Left forelimb (tissue), 1 donor: ENCODE measurements at regions not wholly inside any gene's neighbourhood (a gene's known extent, or its start where the extent isn't known, plus 50 kb on each side); places are given as distances from the start of the nearest gene placed in this dataset.
"Not testable (repeated sequence)": the region's sequence is repeated elsewhere in the genome, so short reads cannot be mapped to it uniquely, and the experiment has no call there.

ENCODE experiments used
- DNase-seq: peaks from one replicate; pipeline ENCODE4 v3.0.0-alpha.2; 2018; ENCODE audit warnings: low spot score

GRCh38 chr7:91463330-91463729, 199.1 kb downstream of the FZD1 start:
- DNase-seq, result no peak

- DNase-seq, result no peak
These were observed 201.4 kb downstream of the FZD1 start for GRCh38 chr7:91465595-91466061.

- DNase-seq, result no peak
These were observed 204.0 kb downstream of the FZD1 start for GRCh38 chr7:91468256-91468655.

- no peak for DNase-seq
These were observed 209.4 kb downstream of the FZD1 start for GRCh38 chr7:91473619-91474018.

GRCh38 chr7:91474074-91474473, 209.8 kb downstream of the FZD1 start:
- DNase-seq, result no peak

- DNase-seq, result not testable (repeated sequence)
These were observed 216.2 kb downstream of the FZD1 start for GRCh38 chr7:91480470-91480869.

- DNase-seq, result no peak
These were observed 227.6 kb downstream of the FZD1 start for GRCh38 chr7:91491868-91492267.

- DNase-seq, result no peak
These were observed 228.1 kb downstream of the FZD1 start for GRCh38 chr7:91492317-91492716.

- no peak for DNase-seq
These were observed 228.5 kb downstream of the FZD1 start for GRCh38 chr7:91492773-91493172.

- no peak for DNase-seq
These were observed 230.2 kb downstream of the FZD1 start for GRCh38 chr7:91494450-91494849.

GRCh38 chr7:91496251-91496820, 232.1 kb downstream of the FZD1 start:
- DNase-seq, result no peak

- DNase-seq, result not testable (repeated sequence)
These were observed 233.0 kb downstream of the FZD1 start for GRCh38 chr7:91497277-91497676.

GRCh38 chr7:91503934-91504555, 239.8 kb downstream of the FZD1 start:
- DNase-seq, result no peak

GRCh38 chr7:91504919-91505318, 240.7 kb downstream of the FZD1 start:
- DNase-seq, result no peak

- DNase-seq, result not testable (repeated sequence)
These were observed 242.7 kb downstream of the FZD1 start for GRCh38 chr7:91506966-91507365.

GRCh38 chr7:91511861-91512260, 247.6 kb downstream of the FZD1 start:
- DNase-seq, result not testable (repeated sequence)

GRCh38 chr7:91512958-91513357, 248.7 kb downstream of the FZD1 start:
- DNase-seq, result no peak

- DNase-seq, result no peak
These were observed 250.4 kb downstream of the FZD1 start for GRCh38 chr7:91514591-91514990.

- no peak for DNase-seq
These were observed 251.7 kb downstream of the FZD1 start for GRCh38 chr7:91515961-91516360.

GRCh38 chr7:91517201-91517785, 253.1 kb downstream of the FZD1 start:
- DNase-seq, result no peak

GRCh38 chr7:91518058-91518457, 253.8 kb downstream of the FZD1 start:
- DNase-seq, result no peak

- no peak for DNase-seq
These were observed 255.3 kb downstream of the FZD1 start for GRCh38 chr7:91519241-91520158.

GRCh38 chr7:91520645-91521044, 256.4 kb downstream of the FZD1 start:
- no peak for DNase-seq
